Liver (tissue), 3 donors: ENCODE measurements at regions not wholly inside any gene's neighbourhood (a gene's known extent, or its start where the extent isn't known, plus 50 kb on each side); places are given as distances from the start of the nearest gene placed in this dataset.
"Not testable (repeated sequence)": the region's sequence is repeated elsewhere in the genome, so short reads cannot be mapped to it uniquely, and the experiment has no call there.

Source experiments
- EGR1 ChIP-seq, 2 donors: IDR thresholded peaks; 2 replicates each; pipeline ENCODE4 v1.6.1; 2016 to 2018; ENCODE audit warnings: antibody characterized with exemption in 2 of 2, low read depth in 2 of 2
- FOXA1 ChIP-seq: IDR thresholded peaks from 2 replicates; pipeline ENCODE4 v1.6.1; 2016; ENCODE audit warnings: antibody characterized with exemption
- GABPA ChIP-seq, 2 donors: IDR thresholded peaks in 1 of 2; conservative IDR thresholded peaks in 1 of 2; 2 replicates each; pipeline ENCODE4 v1.6.1; 2016; ENCODE audit warnings: antibody characterized with exemption in 2 of 2, mild to moderate bottlenecking in 1 of 2, moderate library complexity in 1 of 2
- HNF4G ChIP-seq: IDR thresholded peaks from 2 replicates; pipeline ENCODE4 v1.6.1; 2016; ENCODE audit warnings: antibody characterized with exemption
- JUND ChIP-seq, 2 donors: IDR thresholded peaks; 2 replicates each; pipeline ENCODE4 v1.6.1; 2016; ENCODE audit warnings: antibody characterized with exemption in 2 of 2
- REST ChIP-seq: IDR thresholded peaks from 2 replicates; pipeline ENCODE4 v1.6.1; 2016; ENCODE audit warnings: antibody characterized with exemption, mild to moderate bottlenecking
- RXRA ChIP-seq, 2 donors: IDR thresholded peaks; 2 replicates each; pipeline ENCODE4 v1.6.1; 2017 to 2018; ENCODE audit warnings: antibody characterized with exemption in 2 of 2, mild to moderate bottlenecking in 1 of 2
- SP1 ChIP-seq: IDR thresholded peaks from 2 replicates; pipeline ENCODE4 v1.6.1; 2018; ENCODE audit warnings: antibody characterized with exemption, mild to moderate bottlenecking
- TAF1 ChIP-seq: conservative IDR thresholded peaks from 2 replicates; pipeline ENCODE4 v1.6.1; 2016; ENCODE audit warnings: antibody characterized with exemption, mild to moderate bottlenecking
- TF ChIP-seq, protein P1 (sequence below): fragments of 150-350 bp; IDR thresholded peaks from 2 replicates; pipeline ENCODE4 v1.5.1; 2017; ENCODE audit warnings: improper control_type of control experiment, low read depth, low read length; ENCODE audit not compliant: missing input control
- TF ChIP-seq, protein P2 (sequence below): IDR thresholded peaks from 2 replicates; pipeline ENCODE4 v1.6.1; 2016; ENCODE audit warnings: antibody characterized with exemption
- TF ChIP-seq, protein P3 (sequence below): IDR thresholded peaks from 2 replicates; pipeline ENCODE4 v1.6.1; 2016; ENCODE audit warnings: antibody characterized with exemption
- TF ChIP-seq, protein P4 (sequence below): IDR thresholded peaks from 2 replicates; pipeline ENCODE4 v1.6.1; 2016; ENCODE audit warnings: antibody characterized with exemption
- donor health status: healthy.
- donor health status: healthy.

GRCh38 chr7:84733976-84734375, 452.9 kb downstream of the SEMA3D start:
- TF ChIP-seq, protein P1, sequence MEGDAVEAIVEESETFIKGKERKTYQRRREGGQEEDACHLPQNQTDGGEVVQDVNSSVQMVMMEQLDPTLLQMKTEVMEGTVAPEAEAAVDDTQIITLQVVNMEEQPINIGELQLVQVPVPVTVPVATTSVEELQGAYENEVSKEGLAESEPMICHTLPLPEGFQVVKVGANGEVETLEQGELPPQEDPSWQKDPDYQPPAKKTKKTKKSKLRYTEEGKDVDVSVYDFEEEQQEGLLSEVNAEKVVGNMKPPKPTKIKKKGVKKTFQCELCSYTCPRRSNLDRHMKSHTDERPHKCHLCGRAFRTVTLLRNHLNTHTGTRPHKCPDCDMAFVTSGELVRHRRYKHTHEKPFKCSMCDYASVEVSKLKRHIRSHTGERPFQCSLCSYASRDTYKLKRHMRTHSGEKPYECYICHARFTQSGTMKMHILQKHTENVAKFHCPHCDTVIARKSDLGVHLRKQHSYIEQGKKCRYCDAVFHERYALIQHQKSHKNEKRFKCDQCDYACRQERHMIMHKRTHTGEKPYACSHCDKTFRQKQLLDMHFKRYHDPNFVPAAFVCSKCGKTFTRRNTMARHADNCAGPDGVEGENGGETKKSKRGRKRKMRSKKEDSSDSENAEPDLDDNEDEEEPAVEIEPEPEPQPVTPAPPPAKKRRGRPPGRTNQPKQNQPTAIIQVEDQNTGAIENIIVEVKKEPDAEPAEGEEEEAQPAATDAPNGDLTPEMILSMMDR = not testable (repeated sequence)
- TF ChIP-seq, protein P2, sequence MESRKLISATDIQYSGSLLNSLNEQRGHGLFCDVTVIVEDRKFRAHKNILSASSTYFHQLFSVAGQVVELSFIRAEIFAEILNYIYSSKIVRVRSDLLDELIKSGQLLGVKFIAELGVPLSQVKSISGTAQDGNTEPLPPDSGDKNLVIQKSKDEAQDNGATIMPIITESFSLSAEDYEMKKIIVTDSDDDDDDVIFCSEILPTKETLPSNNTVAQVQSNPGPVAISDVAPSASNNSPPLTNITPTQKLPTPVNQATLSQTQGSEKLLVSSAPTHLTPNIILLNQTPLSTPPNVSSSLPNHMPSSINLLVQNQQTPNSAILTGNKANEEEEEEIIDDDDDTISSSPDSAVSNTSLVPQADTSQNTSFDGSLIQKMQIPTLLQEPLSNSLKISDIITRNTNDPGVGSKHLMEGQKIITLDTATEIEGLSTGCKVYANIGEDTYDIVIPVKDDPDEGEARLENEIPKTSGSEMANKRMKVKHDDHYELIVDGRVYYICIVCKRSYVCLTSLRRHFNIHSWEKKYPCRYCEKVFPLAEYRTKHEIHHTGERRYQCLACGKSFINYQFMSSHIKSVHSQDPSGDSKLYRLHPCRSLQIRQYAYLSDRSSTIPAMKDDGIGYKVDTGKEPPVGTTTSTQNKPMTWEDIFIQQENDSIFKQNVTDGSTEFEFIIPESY = not testable (repeated sequence)
- not testable (repeated sequence) for TF ChIP-seq EGR1 (IDR thresholded peaks at IDR 0.05; ENCODE audit: low read depth in 2 of 2); RXRA (IDR thresholded peaks at IDR 0.05); REST; JUND (IDR thresholded peaks at IDR 0.05); TAF1; FOXA1; SP1; GABPA (IDR thresholded peaks at IDR 0.05 in 1 of 2, conservative IDR thresholded peaks at IDR 0.05 in 1 of 2); HNF4G
- TF ChIP-seq, protein P3, sequence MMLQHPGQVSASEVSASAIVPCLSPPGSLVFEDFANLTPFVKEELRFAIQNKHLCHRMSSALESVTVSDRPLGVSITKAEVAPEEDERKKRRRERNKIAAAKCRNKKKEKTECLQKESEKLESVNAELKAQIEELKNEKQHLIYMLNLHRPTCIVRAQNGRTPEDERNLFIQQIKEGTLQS = not testable (repeated sequence)
- TF ChIP-seq, protein P4, sequence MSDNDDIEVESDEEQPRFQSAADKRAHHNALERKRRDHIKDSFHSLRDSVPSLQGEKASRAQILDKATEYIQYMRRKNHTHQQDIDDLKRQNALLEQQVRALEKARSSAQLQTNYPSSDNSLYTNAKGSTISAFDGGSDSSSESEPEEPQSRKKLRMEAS = not testable (repeated sequence)
